ENCODE measurements at regions not wholly inside any gene's neighbourhood (a gene's known extent, or its start where the extent isn't known, plus 50 kb on each side); places are given as distances from the start of the nearest gene placed in this dataset.
"Not testable (repeated sequence)": the region's sequence is repeated elsewhere in the genome, so short reads cannot be mapped to it uniquely, and the experiment has no call there.

DNA sequence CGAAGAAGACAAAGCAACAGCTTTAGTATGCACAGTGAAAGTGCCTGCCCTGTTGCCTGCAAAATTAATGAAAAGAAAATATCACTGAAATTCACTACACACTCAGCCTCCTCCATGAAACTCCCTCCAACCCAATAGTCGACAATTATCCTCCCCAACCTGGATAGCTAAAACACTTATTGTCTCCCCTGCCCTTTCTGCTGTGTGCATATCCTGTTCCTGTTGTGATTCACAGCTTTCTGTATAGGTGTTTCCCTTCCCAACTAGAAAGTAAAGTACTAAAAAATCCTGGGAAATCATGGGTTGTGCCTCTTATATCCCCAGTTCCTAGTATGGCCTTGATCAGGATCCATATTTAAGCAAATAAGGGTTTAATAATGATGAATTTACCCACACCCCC is 412.1 kb downstream of the LTN1 start:
- Histone ChIP-seq H3K9me3 (peaks cover 0 to 2% of the 10 kb centered on the region in 2 donors), H3K4me3 (no peak overlapping the region), H3K27ac (no peak overlapping the region), H3K4me1 (no peaks in the 10 kb centered on the region), H3K36me3 (no peaks in the 10 kb centered on the region), H3K27me3 (no peaks in the 10 kb centered on the region)
- no peak for ATAC-seq
- intact Hi-C loops (cut with DNase I) = no loop called here
- TF ChIP-seq, protein P1, sequence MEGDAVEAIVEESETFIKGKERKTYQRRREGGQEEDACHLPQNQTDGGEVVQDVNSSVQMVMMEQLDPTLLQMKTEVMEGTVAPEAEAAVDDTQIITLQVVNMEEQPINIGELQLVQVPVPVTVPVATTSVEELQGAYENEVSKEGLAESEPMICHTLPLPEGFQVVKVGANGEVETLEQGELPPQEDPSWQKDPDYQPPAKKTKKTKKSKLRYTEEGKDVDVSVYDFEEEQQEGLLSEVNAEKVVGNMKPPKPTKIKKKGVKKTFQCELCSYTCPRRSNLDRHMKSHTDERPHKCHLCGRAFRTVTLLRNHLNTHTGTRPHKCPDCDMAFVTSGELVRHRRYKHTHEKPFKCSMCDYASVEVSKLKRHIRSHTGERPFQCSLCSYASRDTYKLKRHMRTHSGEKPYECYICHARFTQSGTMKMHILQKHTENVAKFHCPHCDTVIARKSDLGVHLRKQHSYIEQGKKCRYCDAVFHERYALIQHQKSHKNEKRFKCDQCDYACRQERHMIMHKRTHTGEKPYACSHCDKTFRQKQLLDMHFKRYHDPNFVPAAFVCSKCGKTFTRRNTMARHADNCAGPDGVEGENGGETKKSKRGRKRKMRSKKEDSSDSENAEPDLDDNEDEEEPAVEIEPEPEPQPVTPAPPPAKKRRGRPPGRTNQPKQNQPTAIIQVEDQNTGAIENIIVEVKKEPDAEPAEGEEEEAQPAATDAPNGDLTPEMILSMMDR (IDR thresholded peaks at IDR 0.05) = no peak
- no peak for DNase-seq

DNA sequence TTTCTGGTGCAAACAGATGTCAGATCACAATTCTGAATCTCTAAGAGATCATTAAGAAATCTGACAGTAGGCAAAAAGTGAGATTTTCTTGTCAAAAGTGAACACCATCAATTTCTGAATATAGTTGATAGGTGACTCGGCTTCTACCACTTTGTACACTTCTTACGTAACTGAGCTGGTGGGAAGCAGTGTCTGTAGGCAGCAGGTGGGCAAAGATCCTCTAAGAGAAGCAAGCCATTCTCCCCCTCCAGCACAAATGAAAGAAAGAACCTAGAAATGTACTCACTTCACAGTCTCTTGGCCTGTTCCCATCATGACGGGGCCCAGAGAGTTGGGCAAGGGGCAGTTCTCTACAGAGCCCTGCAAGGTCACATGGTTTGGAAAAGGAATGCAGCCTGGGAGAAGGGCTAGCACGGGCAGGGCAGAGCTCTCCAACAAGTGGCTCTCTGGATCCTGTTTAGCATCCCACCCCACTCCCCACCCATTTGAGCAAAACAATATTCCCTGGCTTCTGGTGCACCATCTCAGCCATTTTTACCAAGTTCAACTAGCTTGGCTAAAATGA is 412.6 kb downstream of the LTN1 start:
- TF ChIP-seq, protein P1 (IDR thresholded peaks at IDR 0.05) = no peak
- no peak for ATAC-seq
- intact Hi-C loops (cut with DNase I) = no loop called here
- no peak overlapping the region for H3K27ac ChIP-seq
- H3K4me1 ChIP-seq = no peaks in the 10 kb centered on the region
- H3K27me3 ChIP-seq = no peaks in the 10 kb centered on the region
- no peak overlapping the region for H3K4me3 ChIP-seq
- no peak for DNase-seq
- H3K36me3 ChIP-seq = no peaks in the 10 kb centered on the region
- H3K9me3 ChIP-seq = no peaks in the 10 kb centered on the region

DNA sequence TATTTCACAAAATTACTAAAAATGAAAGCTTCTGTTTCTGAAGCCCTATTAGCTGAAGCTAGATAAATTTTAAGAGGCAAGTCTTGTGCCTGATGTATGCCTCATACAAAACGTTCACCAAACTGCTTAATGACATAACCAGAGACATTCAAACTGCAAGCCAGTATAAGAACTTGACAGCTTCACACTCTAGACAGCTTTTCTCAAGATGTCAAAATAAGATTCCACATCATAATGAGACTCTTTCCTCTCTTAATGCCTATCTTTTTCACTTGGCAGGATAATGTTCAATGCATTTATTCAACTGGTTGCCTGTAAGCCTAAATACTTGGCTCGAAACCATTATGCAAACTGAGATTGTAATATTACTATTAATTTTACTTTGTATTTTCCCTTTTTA is 424.0 kb downstream of the LTN1 start:
- no peak for ATAC-seq
- TF ChIP-seq, protein P1 (IDR thresholded peaks at IDR 0.05) = no peak
- intact Hi-C loops (cut with DNase I) = no loop called here

DNA sequence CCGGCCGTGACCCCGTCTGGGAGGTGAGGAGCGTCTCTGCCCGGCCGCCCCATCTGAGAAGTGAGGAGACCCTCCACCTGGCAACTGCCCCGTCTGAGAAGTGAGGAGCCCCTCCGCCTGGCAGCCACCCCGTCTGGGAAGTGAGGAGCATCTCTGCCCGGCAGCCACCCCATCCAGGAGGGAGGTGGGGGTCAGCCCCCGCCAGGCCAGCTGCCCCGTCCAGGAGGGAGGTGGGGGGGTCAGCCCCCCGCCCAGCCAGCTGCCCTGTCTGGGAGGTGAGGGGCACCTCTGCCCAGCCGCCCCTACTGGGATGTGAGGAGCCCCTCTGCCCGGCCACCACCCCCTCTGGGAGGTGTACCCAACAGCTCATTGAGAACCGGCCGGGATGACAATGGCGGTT is 428.7 kb downstream of the LTN1 start:
- ATAC-seq; intact Hi-C loops (cut with DNase I); H3K4me1 ChIP-seq; H3K4me3 ChIP-seq; H3K27me3 ChIP-seq; DNase-seq; H3K27ac ChIP-seq; H3K36me3 ChIP-seq: not testable (repeated sequence)
- H3K9me3 ChIP-seq = peaks cover 0 to 14% of the 10 kb centered on the region in 2 donors

More for the DNA sequence above, 424.0 kb downstream of the LTN1 start:
- no peaks in the 10 kb centered on the region for H3K4me1 ChIP-seq
- H3K27me3 ChIP-seq = no peaks in the 10 kb centered on the region
- H3K4me3 ChIP-seq = no peak overlapping the region
- H3K36me3 ChIP-seq = no peaks in the 10 kb centered on the region
- no peak overlapping the region for H3K27ac ChIP-seq
- DNase-seq = no peak
- H3K9me3 ChIP-seq = peaks cover 0 to 5% of the 10 kb centered on the region in 2 donors

DNA sequence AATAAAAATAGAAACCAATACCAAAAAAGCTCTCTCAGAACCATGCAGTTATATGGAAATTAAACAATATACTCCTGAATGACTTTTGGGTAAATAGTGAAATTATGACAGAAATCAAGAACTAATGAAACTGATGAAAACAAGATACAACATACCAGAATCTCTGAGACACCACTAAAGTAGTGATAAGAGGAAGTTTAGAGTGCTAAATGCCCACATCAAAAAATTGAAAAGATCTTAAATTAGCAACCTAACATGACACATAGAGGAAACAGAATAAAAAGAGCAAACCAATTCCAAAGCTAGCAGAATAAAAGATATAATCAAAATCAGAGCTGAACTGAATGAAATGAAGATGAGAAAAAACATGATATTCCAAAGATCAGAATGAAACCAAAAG is 430.9 kb downstream of the LTN1 start:
- no peak for DNase-seq
- Histone ChIP-seq H3K4me1 (no peaks in the 10 kb centered on the region), H3K4me3 (no peak overlapping the region), H3K27ac (no peak overlapping the region), H3K9me3 (peaks cover 0 to 14% of the 10 kb centered on the region in 2 donors), H3K27me3 (no peaks in the 10 kb centered on the region), H3K36me3 (no peaks in the 10 kb centered on the region)
- TF ChIP-seq, protein P1 (IDR thresholded peaks at IDR 0.05) = no peak
- intact Hi-C loops (cut with DNase I) = no loop called here
- ATAC-seq = no peak

All from left lung (tissue), 4 donors.